ENCODE measurements at regions not wholly inside any gene's neighbourhood (a gene's known extent, or its start where the extent isn't known, plus 50 kb on each side); places are given as distances from the start of the nearest gene placed in this dataset.

DNA sequence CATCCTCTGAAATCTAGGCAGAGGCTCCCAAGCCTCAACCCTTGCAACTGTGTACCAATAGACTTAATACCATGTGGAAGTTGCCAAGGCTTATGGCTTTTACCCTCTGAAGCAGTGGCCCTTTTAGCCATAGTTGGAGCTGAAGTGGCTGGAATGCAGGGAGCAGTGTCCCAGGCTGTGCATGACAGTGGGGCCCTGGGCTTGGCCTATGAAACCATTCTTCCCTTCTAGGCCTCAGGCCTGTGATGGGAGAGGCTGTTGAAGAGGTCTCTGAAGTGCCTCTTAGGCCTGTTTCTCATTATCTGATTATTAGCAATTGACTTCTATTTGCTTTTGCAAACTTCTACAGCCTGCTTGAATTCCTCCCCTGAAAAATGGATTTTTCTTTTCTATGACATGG lies 612.7 kb upstream of the ZWINT start:
- intact Hi-C loops (cut with micrococcal nuclease) = no loop called here
- no peaks in the 10 kb centered on the region for H3K27me3 Mint-ChIP-seq
- H3K4me3 Mint-ChIP-seq = no peak overlapping the region
- no peaks in the 10 kb centered on the region for H3K4me1 Mint-ChIP-seq (ENCODE audit: low read depth)
- no peak overlapping the region for H3K27ac Mint-ChIP-seq
- H3K36me3 Mint-ChIP-seq (ENCODE audit: low read depth) = no peaks in the 10 kb centered on the region
- H3K9me3 Mint-ChIP-seq = peaks cover 9% of the 10 kb centered on the region

DNA sequence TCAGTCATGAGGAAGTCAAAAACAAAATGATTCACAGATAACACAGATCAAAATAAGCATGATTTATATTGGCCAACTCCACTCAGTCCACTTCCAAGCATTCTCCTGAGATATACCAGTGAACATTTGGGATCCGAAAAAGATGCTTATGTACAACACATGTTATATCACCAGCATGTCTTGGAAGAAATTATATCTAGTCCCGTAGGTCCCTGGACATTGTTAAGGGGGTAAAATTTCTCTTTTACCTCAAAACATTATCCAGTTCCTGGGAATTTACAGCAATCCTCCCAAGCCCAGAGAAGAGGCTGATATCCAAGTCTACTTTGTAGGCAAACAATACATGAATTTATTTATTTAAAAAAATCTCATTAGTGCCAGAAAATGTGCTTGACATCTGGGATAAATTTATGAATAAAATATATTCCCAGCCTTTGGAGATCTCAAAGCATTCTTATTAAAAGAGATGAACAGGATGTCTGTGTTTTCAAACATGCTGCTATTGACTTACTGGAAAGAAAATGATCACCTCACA lies 582.2 kb upstream of the ZWINT start:
- Mint-ChIP-seq H3K27me3 (no peaks in the 10 kb centered on the region), H3K36me3 (ENCODE audit: low read depth) (no peaks in the 10 kb centered on the region), H3K27ac (no peak overlapping the region), H3K9me3 (peaks cover 13% of the 10 kb centered on the region), H3K4me1 (ENCODE audit: low read depth) (no peaks in the 10 kb centered on the region), H3K4me3 (no peak overlapping the region)
- intact Hi-C loops (cut with micrococcal nuclease) = no loop called here

DNA sequence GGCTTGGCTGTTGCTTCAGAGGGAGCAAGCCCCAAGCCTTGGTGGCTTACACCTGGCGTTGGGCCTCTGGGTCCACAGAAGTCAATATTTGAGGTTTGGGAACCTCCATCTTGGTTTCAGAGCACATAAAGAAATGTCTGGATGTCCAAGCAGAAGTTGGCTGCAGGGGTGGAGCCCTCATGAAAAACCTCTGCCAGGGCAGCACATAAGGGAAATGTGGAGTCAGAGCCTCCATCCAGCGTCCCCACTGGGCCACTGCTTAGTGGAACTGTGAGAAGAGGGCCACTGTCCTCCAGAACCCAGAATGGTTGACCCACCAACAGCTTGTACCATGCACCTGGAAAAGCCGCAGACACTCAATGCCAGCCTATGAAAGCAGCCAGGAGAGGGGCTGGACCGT lies 573.5 kb upstream of the ZWINT start:
- no peaks in the 10 kb centered on the region for H3K36me3 Mint-ChIP-seq (ENCODE audit: low read depth)
- no peak overlapping the region for H3K27ac Mint-ChIP-seq
- H3K4me1 Mint-ChIP-seq (ENCODE audit: low read depth) = no peaks in the 10 kb centered on the region
- no peaks in the 10 kb centered on the region for H3K27me3 Mint-ChIP-seq
- peaks cover 31% of the 10 kb centered on the region for H3K9me3 Mint-ChIP-seq
- no peak overlapping the region for H3K4me3 Mint-ChIP-seq
- intact Hi-C loops (cut with micrococcal nuclease) = no loop called here

DNA sequence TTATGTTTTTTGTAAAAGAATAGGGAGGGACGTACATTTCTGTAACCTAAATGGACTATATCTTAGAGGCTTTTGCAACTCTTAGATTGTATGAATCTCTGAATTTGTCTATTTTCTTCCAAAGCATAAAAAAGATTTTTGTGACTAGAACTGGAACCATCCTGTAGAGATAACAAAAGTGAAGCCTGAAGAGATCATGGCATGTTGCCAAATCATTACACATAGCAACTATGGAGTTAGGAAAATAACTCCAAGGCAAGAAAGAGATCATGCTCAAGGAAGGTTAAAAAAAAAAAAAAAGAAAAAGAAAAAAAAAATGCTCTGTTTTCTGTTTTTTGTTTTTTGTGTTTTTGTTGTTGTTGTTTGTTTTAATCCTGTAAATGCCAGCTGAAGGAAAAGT lies 567.7 kb upstream of the ZWINT start:
- Mint-ChIP-seq H3K4me3 (no peak overlapping the region), H3K36me3 (ENCODE audit: low read depth) (no peaks in the 10 kb centered on the region), H3K4me1 (ENCODE audit: low read depth) (no peaks in the 10 kb centered on the region), H3K9me3 (peaks cover 35% of the 10 kb centered on the region), H3K27ac (no peak overlapping the region), H3K27me3 (no peaks in the 10 kb centered on the region)
- intact Hi-C loops (cut with micrococcal nuclease) = no loop called here

DNA sequence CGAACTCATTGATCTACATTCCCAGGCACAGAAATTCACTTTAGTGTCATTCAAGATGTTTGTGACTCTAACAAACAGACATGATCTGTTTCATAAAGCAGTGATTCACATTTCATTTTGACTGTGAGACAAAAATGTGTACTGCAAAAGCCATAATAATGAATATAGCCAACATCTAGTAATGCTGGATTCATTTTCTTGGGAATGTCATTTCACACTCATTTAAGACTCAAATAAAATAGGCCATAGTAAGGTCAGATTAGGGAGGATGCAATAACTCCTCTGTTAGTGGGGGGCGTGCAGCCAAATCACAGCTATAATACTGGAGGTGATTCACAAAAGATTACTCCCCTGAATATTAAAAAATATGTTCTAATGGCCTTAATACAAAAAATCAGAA lies 566.6 kb upstream of the ZWINT start:
- intact Hi-C loops (cut with micrococcal nuclease) = no loop called here
- Mint-ChIP-seq H3K36me3 (ENCODE audit: low read depth) (no peaks in the 10 kb centered on the region), H3K27ac (no peak overlapping the region), H3K27me3 (no peaks in the 10 kb centered on the region), H3K9me3 (peaks cover 38% of the 10 kb centered on the region), H3K4me1 (ENCODE audit: low read depth) (no peaks in the 10 kb centered on the region), H3K4me3 (no peak overlapping the region)

DNA sequence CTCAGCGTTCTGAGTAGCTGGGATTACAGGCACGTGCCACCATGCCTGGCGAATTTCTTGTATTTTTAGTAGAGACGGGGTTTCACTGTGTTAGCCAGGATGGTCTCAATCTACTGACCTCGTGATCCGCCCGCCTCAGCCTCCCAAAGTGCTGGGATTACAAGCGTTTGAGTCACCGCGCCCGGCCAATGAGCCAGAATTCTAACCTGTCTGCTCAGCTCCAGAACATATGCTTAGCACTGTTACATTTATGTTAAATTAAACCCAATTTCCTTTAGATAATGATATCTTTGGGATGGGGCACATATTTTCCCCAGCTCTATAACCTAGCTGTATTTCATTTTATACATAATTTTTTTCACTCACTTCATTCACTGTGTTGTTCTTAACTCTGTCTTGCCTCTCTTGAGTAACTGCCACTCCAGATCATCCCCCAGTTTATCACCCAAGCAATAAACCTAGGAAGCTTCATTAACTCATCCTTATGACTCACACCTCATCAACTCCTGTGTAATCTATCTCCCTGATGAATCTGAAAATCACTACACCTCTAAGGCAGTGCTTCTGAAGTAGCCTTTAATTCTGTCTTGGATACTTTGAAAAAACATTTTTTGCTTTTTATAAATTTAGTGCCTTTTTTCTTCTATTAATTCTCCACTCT lies 559.7 kb upstream of the ZWINT start:
- Mint-ChIP-seq H3K9me3 (peaks cover 34% of the 10 kb centered on the region), H3K4me1 (ENCODE audit: low read depth) (no peaks in the 10 kb centered on the region), H3K36me3 (ENCODE audit: low read depth) (no peaks in the 10 kb centered on the region), H3K27ac (no peak overlapping the region), H3K4me3 (no peak overlapping the region), H3K27me3 (no peaks in the 10 kb centered on the region)
- intact Hi-C loops (cut with micrococcal nuclease) = no loop called here

DNA sequence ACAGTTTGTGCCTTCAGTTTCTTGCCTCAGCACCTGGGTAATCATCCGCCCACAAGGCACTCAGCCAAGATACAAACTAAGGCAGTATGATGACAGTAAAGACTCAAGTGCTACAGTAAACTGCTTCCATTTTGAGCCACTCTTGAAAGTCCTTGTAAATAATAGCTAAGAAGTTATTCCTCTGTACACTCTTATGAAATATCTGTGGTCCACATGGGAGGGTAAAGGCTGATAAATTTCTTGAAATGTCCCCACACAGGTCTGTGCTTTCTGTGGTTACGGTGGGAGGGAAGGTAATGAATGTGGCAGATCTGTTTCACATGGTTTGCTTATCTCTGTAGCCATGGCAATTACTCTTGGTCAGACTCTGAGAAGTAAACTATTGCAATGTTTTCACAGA lies 551.0 kb upstream of the ZWINT start:
- intact Hi-C loops (cut with micrococcal nuclease) = no loop called here
- Mint-ChIP-seq H3K4me3 (no peak overlapping the region), H3K4me1 (ENCODE audit: low read depth) (no peaks in the 10 kb centered on the region), H3K36me3 (ENCODE audit: low read depth) (no peaks in the 10 kb centered on the region), H3K27ac (no peak overlapping the region), H3K27me3 (no peaks in the 10 kb centered on the region), H3K9me3 (peaks cover 21% of the 10 kb centered on the region)

DNA sequence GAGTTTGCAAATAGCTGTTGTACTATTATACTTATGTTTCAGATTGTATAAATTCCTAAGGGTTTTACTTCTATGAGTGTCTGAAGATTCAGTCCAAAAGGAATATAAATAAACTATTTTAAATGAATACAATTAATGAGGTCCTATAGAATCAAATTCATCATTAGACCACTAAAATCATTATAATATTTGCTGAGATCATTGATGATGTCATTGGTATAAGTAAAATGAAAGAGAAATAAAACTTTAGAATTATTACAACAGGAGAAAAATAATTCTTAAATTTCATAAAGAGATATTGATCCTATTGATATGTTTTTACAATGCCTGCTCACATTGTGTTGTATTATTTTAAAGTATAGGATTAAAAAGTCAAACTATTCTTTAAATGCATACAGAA lies 544.0 kb upstream of the ZWINT start:
- Mint-ChIP-seq H3K4me1 (ENCODE audit: low read depth) (no peaks in the 10 kb centered on the region), H3K27ac (no peak overlapping the region), H3K27me3 (no peaks in the 10 kb centered on the region), H3K4me3 (no peak overlapping the region), H3K36me3 (ENCODE audit: low read depth) (no peaks in the 10 kb centered on the region), H3K9me3 (peaks cover 9% of the 10 kb centered on the region)
- intact Hi-C loops (cut with micrococcal nuclease) = no loop called here

DNA sequence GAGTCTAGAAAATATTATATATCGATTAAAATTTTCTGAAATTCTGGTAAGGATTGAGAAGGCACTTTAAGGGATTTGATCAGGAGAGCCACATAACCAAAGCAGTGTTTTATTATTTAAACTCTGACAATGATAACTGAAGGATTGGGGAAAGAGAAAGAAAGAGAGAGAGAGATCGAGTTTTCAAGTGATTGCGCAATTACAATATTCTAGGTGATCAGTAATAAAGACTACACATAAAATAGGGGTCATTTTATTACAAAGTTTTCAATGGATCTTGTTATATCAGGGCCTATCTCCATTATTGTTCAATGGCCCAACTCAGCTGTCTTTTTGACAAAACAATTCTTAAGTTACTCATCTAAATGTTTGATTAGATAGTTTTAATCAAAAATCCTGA lies 541.5 kb upstream of the ZWINT start:
- H3K4me3 Mint-ChIP-seq = no peak overlapping the region
- H3K27ac Mint-ChIP-seq = no peak overlapping the region
- H3K36me3 Mint-ChIP-seq (ENCODE audit: low read depth) = no peaks in the 10 kb centered on the region
- peaks cover 9% of the 10 kb centered on the region for H3K9me3 Mint-ChIP-seq
- H3K4me1 Mint-ChIP-seq (ENCODE audit: low read depth) = no peaks in the 10 kb centered on the region
- intact Hi-C loops (cut with micrococcal nuclease) = no loop called here
- no peaks in the 10 kb centered on the region for H3K27me3 Mint-ChIP-seq

DNA sequence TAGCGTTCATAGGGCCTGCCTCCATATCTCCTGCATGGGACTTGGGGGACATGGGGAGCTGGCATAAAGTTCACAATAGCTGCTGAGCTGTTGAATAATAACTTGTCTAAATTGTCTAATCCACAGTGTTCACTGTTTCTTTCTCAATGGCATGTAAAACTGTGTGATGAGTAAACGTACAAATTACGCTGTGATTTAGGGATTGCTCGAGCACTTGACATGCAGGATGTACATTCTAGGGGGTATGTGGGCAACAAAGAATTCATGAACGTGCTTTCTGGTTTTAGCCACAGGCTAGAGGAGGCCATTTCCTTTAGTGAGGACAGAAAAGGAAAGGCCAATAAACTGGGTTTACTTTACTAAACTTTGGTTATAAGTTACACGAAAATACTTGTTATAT lies 534.2 kb upstream of the ZWINT start:
- no peaks in the 10 kb centered on the region for H3K27me3 Mint-ChIP-seq
- intact Hi-C loops (cut with micrococcal nuclease) = no loop called here
- H3K4me1 Mint-ChIP-seq (ENCODE audit: low read depth) = no peaks in the 10 kb centered on the region
- H3K36me3 Mint-ChIP-seq (ENCODE audit: low read depth) = no peaks in the 10 kb centered on the region
- peaks cover 9% of the 10 kb centered on the region for H3K9me3 Mint-ChIP-seq
- no peak overlapping the region for H3K27ac Mint-ChIP-seq
- H3K4me3 Mint-ChIP-seq = no peak overlapping the region

DNA sequence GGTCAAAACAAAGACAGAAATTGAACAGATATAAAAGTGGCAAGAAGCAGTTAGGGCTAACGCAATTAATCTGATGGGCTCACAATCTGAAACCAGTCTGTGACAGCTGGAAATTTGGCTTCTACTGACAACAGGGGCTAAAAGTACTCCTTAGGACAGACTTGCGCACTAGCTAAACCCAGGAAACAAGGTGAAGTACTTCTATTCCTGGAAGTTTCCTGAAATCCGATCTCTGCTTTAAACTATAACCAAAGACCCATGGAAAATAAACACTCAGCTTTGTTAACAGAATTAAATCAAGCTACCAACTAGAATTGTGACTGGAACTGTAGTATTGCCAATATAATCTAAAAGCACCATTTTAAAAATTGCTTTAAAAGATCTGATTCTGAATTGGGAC lies 520.2 kb upstream of the ZWINT start:
- Mint-ChIP-seq H3K27ac (no peak overlapping the region), H3K4me3 (no peak overlapping the region), H3K4me1 (ENCODE audit: low read depth) (no peaks in the 10 kb centered on the region), H3K9me3 (peaks cover 9% of the 10 kb centered on the region), H3K27me3 (no peaks in the 10 kb centered on the region), H3K36me3 (ENCODE audit: low read depth) (no peaks in the 10 kb centered on the region)
- intact Hi-C loops (cut with micrococcal nuclease) = no loop called here

DNA sequence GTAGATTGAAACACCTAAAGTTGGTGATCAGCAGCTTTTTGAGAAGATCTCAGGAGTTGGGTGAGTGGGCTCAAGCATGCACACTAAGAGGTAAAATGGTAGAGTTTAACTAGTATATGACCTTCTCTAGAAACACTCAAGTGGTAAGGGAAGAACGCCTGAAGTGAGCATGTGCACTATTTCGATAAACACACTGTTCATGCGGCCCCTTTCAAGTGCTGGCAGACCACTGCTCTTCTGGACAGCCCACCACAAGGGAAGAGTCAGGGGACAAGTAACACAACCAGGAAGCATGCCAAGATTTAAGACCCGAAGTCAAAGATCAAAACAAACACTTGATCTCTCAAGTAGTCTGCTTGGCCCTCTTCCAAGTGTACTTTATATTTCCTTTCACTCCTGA lies 519.5 kb upstream of the ZWINT start:
- Mint-ChIP-seq H3K9me3 (peaks cover 9% of the 10 kb centered on the region), H3K36me3 (ENCODE audit: low read depth) (no peaks in the 10 kb centered on the region), H3K27me3 (no peaks in the 10 kb centered on the region), H3K4me1 (ENCODE audit: low read depth) (no peaks in the 10 kb centered on the region), H3K27ac (no peak overlapping the region), H3K4me3 (no peak overlapping the region)
- intact Hi-C loops (cut with micrococcal nuclease) = no loop called here

DNA sequence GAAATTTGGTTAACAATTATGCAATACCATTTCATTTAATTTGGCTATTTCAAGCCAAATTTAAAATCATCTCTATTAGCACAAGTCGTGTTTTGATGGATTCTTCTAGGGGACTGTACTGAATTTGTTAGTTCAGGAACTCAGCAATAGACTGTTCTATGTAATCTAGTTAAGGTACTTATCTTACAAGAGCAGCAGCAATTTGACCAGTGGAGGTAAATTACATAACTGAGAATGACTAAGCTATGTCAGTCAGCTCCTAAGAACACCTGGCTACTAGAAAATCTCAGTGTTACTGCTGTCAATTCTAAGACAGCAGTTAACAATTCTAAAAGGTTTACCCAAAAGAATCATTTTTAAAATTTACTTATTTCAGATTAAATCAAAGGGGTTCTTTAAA lies 513.9 kb upstream of the ZWINT start:
- H3K27ac Mint-ChIP-seq = no peak overlapping the region
- H3K4me1 Mint-ChIP-seq (ENCODE audit: low read depth) = no peaks in the 10 kb centered on the region
- H3K4me3 Mint-ChIP-seq = no peak overlapping the region
- no peaks in the 10 kb centered on the region for H3K36me3 Mint-ChIP-seq (ENCODE audit: low read depth)
- H3K27me3 Mint-ChIP-seq = no peaks in the 10 kb centered on the region
- peaks cover 8% of the 10 kb centered on the region for H3K9me3 Mint-ChIP-seq
- intact Hi-C loops (cut with micrococcal nuclease) = no loop called here

DNA sequence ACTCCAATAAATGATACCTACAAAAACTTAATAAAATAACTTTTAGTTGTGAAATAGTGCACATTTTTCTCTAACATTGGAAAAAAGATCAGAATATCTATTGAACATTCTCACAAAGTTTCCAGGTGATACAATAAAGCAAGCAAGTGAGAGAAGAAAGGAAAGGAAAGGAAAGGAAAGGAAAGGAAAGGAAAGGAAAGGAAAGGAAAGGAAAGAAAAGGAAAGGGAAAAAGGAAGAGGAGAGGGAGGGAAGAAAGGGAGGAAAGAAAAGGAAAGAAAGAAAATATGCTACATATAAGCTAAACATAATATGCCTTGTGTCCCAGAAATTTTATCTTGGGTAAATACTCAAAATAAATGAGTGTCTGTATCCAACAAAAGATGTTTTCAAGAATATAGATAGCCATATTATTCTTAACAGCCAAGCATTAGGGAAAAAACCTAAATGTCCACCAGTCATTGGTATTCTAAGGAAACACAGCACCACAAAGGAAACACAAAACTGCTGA lies 510.2 kb upstream of the ZWINT start:
- peaks cover 8% of the 10 kb centered on the region for H3K9me3 Mint-ChIP-seq
- intact Hi-C loops (cut with micrococcal nuclease) = no loop called here
- no peaks in the 10 kb centered on the region for H3K27me3 Mint-ChIP-seq
- no peaks in the 10 kb centered on the region for H3K36me3 Mint-ChIP-seq (ENCODE audit: low read depth)
- no peak overlapping the region for H3K4me3 Mint-ChIP-seq
- no peak overlapping the region for H3K27ac Mint-ChIP-seq
- H3K4me1 Mint-ChIP-seq (ENCODE audit: low read depth) = no peaks in the 10 kb centered on the region

DNA sequence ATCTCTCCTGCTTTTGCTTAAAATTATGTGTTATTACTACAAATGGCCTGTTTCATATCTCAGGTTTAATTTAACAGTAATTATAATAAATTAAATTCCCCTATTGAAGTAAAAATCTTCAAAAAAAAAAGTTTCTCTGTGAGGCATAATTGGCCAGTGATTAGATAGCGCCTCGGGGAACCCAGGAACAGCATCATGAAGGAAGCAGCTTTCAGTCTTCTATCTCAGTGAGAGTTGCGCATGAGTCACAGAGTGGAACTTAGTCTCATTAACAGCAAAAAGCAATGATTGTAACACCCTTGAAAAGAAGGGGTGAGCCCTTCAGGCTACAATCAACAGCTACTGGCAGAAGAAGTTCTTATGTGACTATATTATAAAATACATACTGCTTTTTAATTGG lies 506.2 kb upstream of the ZWINT start:
- Mint-ChIP-seq H3K36me3 (ENCODE audit: low read depth) (no peaks in the 10 kb centered on the region), H3K27me3 (no peaks in the 10 kb centered on the region), H3K4me3 (no peak overlapping the region), H3K27ac (no peak overlapping the region), H3K4me1 (ENCODE audit: low read depth) (no peaks in the 10 kb centered on the region), H3K9me3 (peaks cover 6% of the 10 kb centered on the region)
- intact Hi-C loops (cut with micrococcal nuclease) = no loop called here

All from dendritic cell treated with granulocyte-macrophage colony-stimulating factor and Interleukin-4, amounts not matched to agents 40 ng/mL and 50 ng/mL, for 4 days (primary cell).